Osteoblast (primary cell): ENCODE measurements at regions not wholly inside any gene's neighbourhood (a gene's known extent, or its start where the extent isn't known, plus 50 kb on each side); places are given as distances from the start of the nearest gene placed in this dataset.

Experiments used
- DNase-seq: peaks from one replicate; pipeline ENCODE4 v3.0.0; 2011; ENCODE audit warnings: low spot score, mixed read lengths; ENCODE audit not compliant: insufficient read length; ENCODE audit errors: missing footprints
- H2AFZ ChIP-seq: 2 replicates; pipeline ENCODE4 v1.6.0; 2011; ENCODE audit warnings: mild to moderate bottlenecking, low read length
- H3K27ac ChIP-seq: 2 replicates; pipeline ENCODE4 v1.5.1; 2011; ENCODE audit warnings: mild to moderate bottlenecking, low read depth, low read length, moderate library complexity
- H3K27me3 ChIP-seq: 2 replicates; pipeline ENCODE4 v1.6.0; 2012; ENCODE audit warnings: mild to moderate bottlenecking, control low read depth, inconsistent platforms, low read length, moderate library complexity; ENCODE audit not compliant: insufficient read depth
- H3K36me3 ChIP-seq: 2 replicates; pipeline ENCODE4 v1.5.1; 2011; ENCODE audit warnings: mild to moderate bottlenecking, low read length, control low read depth, moderate library complexity; ENCODE audit not compliant: insufficient read depth
- H3K4me1 ChIP-seq: 2 replicates; pipeline ENCODE4 v1.5.1; 2011; ENCODE audit warnings: mild to moderate bottlenecking, low read length, control low read depth, moderate library complexity; ENCODE audit not compliant: insufficient read depth
- H3K4me2 ChIP-seq: 2 replicates; pipeline ENCODE4 v1.6.0; 2011; ENCODE audit warnings: mild to moderate bottlenecking, low read length; ENCODE audit not compliant: insufficient read depth
- H3K4me3 ChIP-seq: fragments of 200-600 bp; sonication (generic); 3 replicates; pipeline ENCODE4 v1.5.1; 2012; ENCODE audit warnings: mild to moderate bottlenecking, low read length, inconsistent platforms; ENCODE audit not compliant: insufficient read depth
- H3K79me2 ChIP-seq: 2 replicates; pipeline ENCODE4 v1.6.0; 2012; ENCODE audit warnings: mild to moderate bottlenecking, low read length, control low read depth, inconsistent platforms; ENCODE audit not compliant: insufficient read depth
- H3K9me3 ChIP-seq: 2 replicates; pipeline ENCODE4 v1.5.1; 2011; ENCODE audit warnings: low read depth, low read length, control low read depth
- H4K20me1 ChIP-seq: 2 replicates; pipeline ENCODE4 v1.6.0; 2012; ENCODE audit warnings: mild to moderate bottlenecking, low read length, control low read depth; ENCODE audit not compliant: insufficient read depth
- CTCF ChIP-seq: IDR thresholded peaks from 2 replicates; pipeline ENCODE4 v1.5.1; 2011; ENCODE audit warnings: mild to moderate bottlenecking, low read depth, low read length, moderate library complexity; ENCODE audit errors: extremely low read depth

GRCh38 chr7:36085096-36085495 lies 68.0 kb upstream of the EEPD1 start:
- no peaks in the 10 kb centered on the region for H3K9me3 ChIP-seq
- TF ChIP-seq CTCF, result no peak

GRCh38 chr7:36086571-36086970 lies 66.5 kb upstream of the EEPD1 start:
- no peaks in the 10 kb centered on the region for H3K79me2 ChIP-seq
- H3K4me2 ChIP-seq, result no peak overlapping the region
- H2AFZ ChIP-seq, result no peak overlapping the region
- H3K27ac ChIP-seq, result no peak overlapping the region
- H3K4me3 ChIP-seq, result no peak overlapping the region
- no peaks in the 10 kb centered on the region for H3K36me3 ChIP-seq
- no peaks in the 10 kb centered on the region for H4K20me1 ChIP-seq
- no peak for DNase-seq
- H3K4me1 ChIP-seq, result no peaks in the 10 kb centered on the region
- no peaks in the 10 kb centered on the region for H3K9me3 ChIP-seq
- H3K27me3 ChIP-seq, result no peaks in the 10 kb centered on the region
- TF ChIP-seq CTCF, result no peak

More at GRCh38 chr7:36085096-36085495, 68.0 kb upstream of the EEPD1 start:
- Histone ChIP-seq H3K36me3 (no peaks in the 10 kb centered on the region), H3K27me3 (no peaks in the 10 kb centered on the region), H3K79me2 (no peaks in the 10 kb centered on the region), H3K4me1 (no peaks in the 10 kb centered on the region), H4K20me1 (no peaks in the 10 kb centered on the region), H2AFZ (no peak overlapping the region), H3K27ac (no peak overlapping the region), H3K4me2 (no peak overlapping the region), H3K4me3 (no peak overlapping the region)
- DNase-seq, result no peak

- no peak overlapping the region for H3K4me3 ChIP-seq
- H3K9me3 ChIP-seq, result no peaks in the 10 kb centered on the region
- no peaks in the 10 kb centered on the region for H3K4me1 ChIP-seq
- H2AFZ ChIP-seq, result no peak overlapping the region
- H3K36me3 ChIP-seq, result no peaks in the 10 kb centered on the region
- H3K27me3 ChIP-seq, result no peaks in the 10 kb centered on the region
- no peak overlapping the region for H3K27ac ChIP-seq
- no peaks in the 10 kb centered on the region for H4K20me1 ChIP-seq
- DNase-seq, result no peak
- no peak for TF ChIP-seq CTCF
- no peak overlapping the region for H3K4me2 ChIP-seq
- no peaks in the 10 kb centered on the region for H3K79me2 ChIP-seq
Measured at GRCh38 chr7:36088553-36088952, 64.5 kb upstream of the EEPD1 start.

- peak; percentile 23 for DNase-seq
- H3K27ac ChIP-seq, result no peak overlapping the region
Measured at GRCh38 chr7:36088966-36089365, 64.1 kb upstream of the EEPD1 start.

More at GRCh38 chr7:36088966-36089365, 64.1 kb upstream of the EEPD1 start:
- no peaks in the 10 kb centered on the region for H3K36me3 ChIP-seq
- TF ChIP-seq CTCF, result no peak
- H3K4me1 ChIP-seq, result no peaks in the 10 kb centered on the region
- no peak overlapping the region for H3K4me3 ChIP-seq
- H3K9me3 ChIP-seq, result no peaks in the 10 kb centered on the region
- H3K79me2 ChIP-seq, result no peaks in the 10 kb centered on the region
- H4K20me1 ChIP-seq, result no peaks in the 10 kb centered on the region
- H2AFZ ChIP-seq, result no peak overlapping the region
- H3K4me2 ChIP-seq, result no peak overlapping the region
- H3K27me3 ChIP-seq, result no peaks in the 10 kb centered on the region
